WTC11 (cell line): ENCODE measurements at regions not wholly inside any gene's neighbourhood (a gene's known extent, or its start where the extent isn't known, plus 50 kb on each side); places are given as distances from the start of the nearest gene placed in this dataset.

Experiments
- CREM ChIP-seq: sonication (generic); formaldehyde crosslinking; IDR thresholded peaks from 2 replicates; pipeline ENCODE4 v1.8.1; 2022; ENCODE audit warnings: mild to moderate bottlenecking, missing genetic modification reagents, moderate library complexity
- CTCF ChIP-seq: fragments of 200-600 bp; IDR thresholded peaks from 2 replicates; pipeline ENCODE4 v1.8.0; 2022; ENCODE audit warnings: antibody characterized with exemption
- ESRRA ChIP-seq: sonication (generic); formaldehyde crosslinking; IDR thresholded peaks from 2 replicates; pipeline ENCODE4 v1.8.1; 2022; ENCODE audit warnings: mild to moderate bottlenecking, missing genetic modification reagents, borderline replicate concordance
- MXD4 ChIP-seq: fragments of 250-450 bp; sonication (Bioruptor Pico); IDR thresholded peaks from 2 replicates; pipeline ENCODE4 v1.8.0; 2021; ENCODE audit warnings: mild to moderate bottlenecking, moderate library complexity, borderline replicate concordance
- NR1H2 ChIP-seq: sonication (generic); formaldehyde crosslinking; IDR thresholded peaks from 2 replicates; pipeline ENCODE4 v1.9.0; 2021; ENCODE audit warnings: mild to moderate bottlenecking, moderate library complexity, missing genetic modification reagents
- ZNF138 ChIP-seq: sonication (generic); formaldehyde crosslinking; conservative IDR thresholded peaks from 2 replicates; pipeline ENCODE4 v1.8.1; 2022; ENCODE audit warnings: mild to moderate bottlenecking, moderate library complexity, missing genetic modification reagents
- TF ChIP-seq, protein P1 (sequence below): sonication (generic); formaldehyde crosslinking; IDR thresholded peaks from 2 replicates; pipeline ENCODE4 v1.8.1; 2023; ENCODE audit warnings: mild to moderate bottlenecking, missing genetic modification reagents, moderate library complexity

DNA sequence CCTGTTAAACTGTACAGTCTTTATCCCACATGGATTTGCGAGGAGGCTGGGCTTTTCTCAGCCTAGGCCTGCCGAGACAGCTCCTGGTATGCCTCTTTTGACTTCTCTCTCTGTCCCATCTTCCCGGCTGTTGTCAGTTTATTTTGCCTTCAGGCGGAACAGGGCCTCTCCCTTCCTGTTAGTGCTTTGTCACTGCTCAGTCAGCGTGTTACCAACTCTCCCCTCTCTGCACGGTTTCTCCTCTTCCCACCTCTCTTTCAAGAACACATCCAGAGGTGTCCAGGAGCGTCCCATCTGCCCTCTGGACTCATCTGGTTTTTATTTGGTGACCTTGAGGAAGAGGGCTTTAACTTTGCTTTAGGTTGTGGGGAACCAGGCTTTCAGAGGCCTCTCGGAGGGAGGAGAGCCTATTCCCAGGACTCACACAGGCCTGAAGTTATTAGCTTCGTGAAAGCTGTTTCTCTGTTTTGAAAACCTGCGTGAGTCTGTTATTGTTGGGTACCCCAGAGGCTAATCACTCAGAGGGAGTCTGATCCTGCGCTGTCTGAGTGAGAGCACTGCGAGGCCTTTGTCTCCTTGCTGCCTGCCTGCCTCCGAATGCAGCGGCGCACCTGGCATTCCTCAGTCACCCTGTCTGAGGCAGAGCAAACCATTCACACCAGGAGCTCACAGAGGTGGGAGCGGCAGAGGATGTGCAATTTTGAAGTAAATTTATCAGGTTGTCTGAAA, 234.4 kb upstream of the MPDZ start:
- TF ChIP-seq CTCF (no peak), MXD4 (CRISPR knock-in tag) (no peak), ZNF138 (CRISPR knock-in tag) (no peak), NR1H2 (CRISPR knock-in tag) (no peak), ESRRA (no peak), CREM (no peak)
- TF ChIP-seq, protein P1, sequence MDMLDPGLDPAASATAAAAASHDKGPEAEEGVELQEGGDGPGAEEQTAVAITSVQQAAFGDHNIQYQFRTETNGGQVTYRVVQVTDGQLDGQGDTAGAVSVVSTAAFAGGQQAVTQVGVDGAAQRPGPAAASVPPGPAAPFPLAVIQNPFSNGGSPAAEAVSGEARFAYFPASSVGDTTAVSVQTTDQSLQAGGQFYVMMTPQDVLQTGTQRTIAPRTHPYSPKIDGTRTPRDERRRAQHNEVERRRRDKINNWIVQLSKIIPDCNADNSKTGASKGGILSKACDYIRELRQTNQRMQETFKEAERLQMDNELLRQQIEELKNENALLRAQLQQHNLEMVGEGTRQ (CRISPR knock-in tag) = no peak
